Kasumi-1 (cell line): ENCODE measurements at regions not wholly inside any gene's neighbourhood (a gene's known extent, or its start where the extent isn't known, plus 50 kb on each side); places are given as distances from the start of the nearest gene placed in this dataset.

ENCODE experiments used
- DNase-seq, 2 experiments: peaks; one replicate each; lab custom pipeline; 2025; lab: John Stamatoyannopoulos, UW

DNA sequence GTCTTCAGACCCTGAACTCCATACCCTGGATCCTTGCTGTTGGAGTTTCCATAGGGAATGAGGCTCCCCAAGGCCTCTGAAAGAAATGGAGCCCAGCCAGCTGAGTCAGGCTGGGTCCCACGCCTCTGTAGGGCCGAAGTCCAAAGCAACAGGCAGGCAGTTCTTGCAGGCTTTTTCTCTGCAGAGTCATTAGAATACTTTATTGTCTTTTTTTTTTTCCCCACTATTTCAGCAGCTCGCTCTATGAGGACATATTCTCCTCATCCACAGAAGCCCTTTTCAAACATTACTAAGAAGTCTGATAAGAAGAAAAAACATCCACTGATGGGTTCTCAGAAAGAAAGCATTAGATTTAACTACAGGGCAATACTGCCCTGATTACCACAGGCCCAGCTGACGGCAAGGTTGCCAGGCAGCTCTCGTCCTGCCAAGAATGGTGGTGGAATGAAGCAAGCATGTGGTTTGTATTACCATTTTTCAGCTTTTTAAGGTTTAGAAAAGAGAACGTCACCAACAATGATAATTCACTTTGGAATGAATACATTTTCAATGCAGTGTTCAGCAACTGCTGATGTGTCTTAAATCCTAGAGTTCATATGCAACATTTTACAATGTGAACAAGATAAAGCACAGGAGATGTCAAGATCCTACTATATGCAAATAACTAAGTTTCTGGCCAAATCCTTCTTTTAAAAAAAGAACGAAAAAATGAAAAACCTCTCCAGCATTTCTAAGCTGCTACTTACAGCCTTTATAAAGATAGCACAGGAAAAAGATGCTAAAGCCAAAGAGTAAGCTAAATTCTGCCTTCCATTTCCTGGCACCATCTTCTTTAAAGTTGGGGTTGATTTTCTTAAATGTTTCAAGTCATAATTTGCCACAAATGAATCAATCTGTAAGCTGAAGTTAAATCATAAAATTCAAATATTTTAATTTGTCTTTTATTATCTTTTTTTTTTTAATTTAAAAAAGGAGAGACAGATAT is 223.6 kb upstream of the CITED2 start:
- DNase-seq: no peak

DNA sequence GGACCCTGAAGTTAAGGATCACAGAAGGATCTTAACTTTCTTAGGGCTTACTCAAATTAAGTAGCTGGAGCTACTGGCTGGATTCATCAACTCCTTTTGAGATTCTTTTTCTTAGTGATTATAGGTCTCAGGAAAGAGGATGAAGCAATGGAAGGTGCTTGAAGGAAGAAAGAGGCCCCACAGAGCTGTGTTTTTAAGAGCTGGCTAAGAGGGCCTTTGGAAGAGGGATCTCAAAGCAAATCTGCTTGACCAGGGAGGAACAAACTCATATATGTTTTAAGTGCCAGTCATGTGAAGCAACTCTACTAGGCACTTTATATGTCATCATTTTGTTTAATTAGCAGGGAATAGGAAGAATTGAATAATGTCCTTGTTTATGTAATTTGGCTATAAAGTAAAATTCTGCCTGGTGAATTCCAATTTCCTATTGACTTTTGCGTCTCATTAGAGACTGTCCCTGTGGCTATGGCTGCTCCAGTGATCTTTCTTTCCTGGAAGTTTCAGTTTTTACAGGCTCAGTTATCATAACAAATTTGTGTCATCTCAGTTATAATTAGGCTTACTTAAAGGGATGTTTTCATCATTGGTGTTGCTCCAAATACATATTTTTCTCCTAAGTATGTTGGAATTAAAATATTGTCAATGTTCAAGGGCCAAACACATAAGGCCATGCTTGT is 222.8 kb upstream of the CITED2 start:
- no peak for DNase-seq

DNA sequence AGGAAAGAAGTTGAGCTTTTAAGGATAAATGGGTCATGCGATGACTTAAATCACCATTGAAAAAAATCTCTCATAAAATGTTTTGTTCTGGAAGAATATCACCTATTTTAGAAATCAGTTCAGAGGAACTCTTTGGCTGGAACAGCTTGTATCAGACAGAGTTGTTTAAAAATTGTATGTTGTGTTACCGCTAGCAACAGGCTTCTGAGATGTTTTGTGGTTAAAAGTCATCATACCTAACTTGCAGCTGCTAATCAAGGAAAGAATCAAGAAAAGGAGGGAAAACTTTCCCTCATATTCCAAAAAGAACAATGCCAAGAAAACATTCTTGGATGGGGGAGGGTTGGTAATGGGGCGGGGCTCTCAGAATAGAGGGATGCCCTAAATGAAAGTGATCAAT is 220.7 kb upstream of the CITED2 start:
- no peak for DNase-seq

DNA sequence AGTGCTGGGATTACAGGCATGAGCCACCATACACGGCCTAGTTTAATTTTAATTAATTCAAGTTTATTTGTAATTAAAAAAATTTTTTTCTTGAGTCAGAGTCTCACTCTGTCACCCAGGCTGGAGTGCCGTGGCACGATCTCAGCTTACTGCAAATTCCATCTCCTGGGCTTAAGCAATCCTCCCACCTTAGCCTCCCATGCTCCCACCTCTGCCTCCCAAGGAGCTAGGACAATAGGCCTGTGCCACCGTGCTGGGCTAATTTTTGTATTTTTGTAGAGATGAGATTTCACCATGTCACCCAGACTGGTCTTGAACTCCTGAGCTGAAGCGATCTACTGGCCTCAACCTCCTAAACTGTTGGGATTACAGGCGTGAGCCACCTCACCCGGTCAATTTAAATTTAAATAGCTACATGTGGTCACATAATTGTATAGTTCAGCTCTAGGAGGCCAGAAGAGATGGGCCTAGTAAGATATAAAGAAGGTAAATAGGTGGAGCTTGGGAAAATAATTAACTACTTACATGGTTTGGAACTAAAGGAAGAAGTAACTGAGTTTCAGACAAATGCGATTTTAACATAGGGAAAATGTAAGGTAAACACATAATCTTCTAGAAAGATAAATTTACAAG is 220.0 kb upstream of the CITED2 start:
- DNase-seq: no peak

DNA sequence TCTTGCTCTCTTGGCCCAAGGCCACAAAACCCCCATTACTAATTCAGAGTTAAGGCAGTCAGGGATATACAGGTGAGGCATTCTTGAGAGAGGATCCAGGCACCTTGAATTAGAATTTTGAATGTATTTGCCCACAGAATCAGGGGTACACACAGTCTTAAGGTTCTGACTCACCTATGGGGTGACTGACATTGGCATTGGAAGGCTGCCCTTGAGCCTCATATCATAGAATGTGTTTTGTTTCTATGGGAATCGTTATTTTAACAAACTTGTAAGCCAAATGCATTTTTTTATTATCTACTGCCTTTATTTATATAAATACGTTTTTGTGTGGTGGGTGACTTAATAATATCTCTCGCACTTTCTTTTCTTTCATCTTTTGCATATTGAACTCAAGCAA is 218.6 kb upstream of the CITED2 start:
- no peak for DNase-seq

DNA sequence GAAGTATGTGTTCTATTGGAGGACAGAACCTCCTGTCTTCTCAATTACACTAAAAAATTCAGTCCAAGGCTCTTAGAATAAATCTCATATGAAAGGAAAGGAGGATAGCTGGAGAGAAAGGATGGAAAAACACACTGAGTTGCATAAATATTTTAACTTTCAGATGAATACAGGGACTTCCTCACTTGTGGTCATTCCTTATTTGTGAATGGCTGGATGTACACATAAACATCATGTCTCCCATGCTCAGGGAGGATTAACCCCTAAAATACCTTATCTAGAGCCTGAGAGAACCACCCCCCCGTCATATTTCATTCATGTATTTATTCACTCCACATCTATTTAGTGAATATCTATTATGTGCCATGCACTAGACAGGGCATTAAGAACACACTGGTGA is 217.6 kb upstream of the CITED2 start:
- DNase-seq: no peak

DNA sequence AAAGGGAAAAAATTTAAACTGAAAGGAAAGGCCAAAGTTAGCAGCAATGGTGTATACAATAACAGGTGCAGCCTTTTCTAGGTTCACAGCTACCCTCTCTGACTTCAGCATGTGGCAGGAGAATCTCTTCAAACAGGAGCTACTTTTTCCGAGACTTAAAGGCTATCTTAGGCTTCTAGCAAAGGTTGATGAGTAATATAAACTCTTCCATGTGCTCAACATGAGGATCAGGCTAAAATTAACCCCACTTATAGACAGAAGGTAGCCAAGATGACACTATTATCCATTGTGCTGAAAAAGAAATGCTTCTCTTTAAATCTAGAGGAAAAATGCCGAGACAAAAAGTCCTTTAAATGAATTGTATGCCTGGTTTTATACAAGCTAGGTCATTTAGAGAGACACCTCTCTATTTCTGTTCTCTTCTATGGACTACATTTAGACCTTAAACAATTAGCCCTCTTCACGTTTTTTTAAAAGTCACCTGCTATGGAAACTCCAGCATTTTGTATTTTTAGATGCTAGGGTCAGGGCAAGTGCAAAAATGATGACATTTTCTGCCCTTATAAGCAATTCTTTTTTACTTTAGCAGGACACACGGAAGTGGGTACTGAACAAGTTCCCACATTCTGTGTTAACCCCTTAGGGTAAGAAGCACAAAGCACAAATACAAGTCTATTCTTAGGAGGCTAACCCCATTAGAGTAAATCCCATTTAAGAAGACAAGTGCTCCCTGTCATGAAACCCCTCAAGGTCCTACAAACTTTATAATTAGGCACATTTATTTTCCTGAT is 216.8 kb upstream of the CITED2 start:
- DNase-seq: no peak

DNA sequence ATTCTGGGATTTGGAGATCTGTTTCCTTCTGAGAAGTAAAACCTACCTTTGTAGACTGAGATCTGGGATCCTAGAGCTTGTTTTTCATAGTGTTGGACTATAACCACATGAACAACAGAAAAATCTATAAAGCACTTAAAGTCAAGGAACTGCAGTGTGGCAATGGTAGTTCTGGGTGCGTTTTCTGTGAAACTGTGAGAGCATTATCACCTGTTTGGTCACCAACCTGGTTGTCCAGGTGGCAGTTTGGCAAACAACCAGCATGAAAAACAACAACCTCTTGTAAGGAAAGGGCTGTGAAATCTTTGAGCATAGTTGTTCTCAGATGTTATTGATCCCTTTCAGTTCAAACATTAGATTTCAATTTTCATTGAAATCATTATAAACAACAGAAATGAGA is 215.8 kb upstream of the CITED2 start:
- DNase-seq: no peak

DNA sequence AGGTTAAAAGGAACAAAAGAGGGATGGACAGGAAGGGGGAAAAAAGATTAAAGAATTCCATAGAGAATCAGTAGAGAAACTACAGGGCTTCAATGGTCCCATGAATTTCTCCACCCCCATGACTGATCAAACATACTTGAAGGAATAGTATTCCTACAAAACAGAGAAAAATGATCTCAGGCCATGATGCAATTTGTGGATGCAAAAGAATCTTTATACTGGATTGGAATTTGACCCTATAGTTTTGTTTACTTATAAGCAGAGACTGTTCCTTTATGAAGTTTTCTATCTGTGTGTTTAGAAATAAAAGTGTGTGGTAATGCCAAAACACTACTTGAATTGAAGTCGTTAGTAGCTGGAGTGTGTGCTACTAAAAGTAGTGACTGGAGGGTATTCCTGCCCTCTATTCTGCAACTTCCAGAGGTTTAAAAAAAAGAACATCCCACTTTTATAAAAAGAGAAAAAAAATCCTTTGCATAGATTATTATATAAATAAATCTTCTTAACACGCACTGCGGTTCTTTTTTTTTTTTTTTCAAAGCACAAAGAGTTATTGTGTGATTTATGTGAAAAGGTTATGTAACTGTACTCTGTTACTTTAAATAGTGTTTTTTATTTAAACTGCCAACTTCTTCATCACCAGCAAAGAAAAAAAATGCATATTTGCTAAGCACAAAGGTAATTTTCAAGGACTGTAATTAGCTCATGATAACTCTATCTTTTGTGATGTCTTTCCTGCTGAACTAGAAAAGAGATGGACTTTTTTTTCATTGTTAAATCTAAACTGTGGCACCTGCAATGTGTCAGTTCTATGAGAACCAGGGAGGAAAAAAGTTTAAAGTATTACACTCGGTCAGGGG is 214.5 kb upstream of the CITED2 start:
- no peak for DNase-seq

DNA sequence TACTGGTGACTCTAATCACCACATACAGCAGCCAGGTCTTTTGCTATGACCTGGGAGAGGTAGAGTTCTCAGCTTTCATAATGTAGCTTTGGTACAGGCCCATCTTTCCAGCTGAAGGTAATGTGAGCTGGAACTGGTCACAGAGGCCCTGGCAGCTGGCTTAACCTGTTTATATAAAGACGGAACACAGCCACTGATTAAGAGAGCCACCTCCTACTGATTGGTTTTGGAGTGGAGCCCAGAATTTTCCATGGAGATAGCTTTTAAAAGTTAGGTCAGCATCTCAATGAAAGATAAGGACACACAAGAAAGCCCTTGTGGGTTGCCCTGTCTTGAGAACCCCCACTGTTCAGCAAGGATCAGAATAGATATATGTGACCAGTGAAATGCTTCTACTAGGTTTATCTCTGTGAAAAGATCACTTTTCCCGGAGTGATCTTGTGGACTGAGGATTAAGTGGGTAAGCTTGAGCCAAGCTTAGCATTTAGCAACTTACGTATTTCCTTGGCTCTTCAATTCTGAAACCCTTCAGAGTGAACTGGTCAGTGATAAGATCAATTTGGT is 213.7 kb upstream of the CITED2 start:
- no peak for DNase-seq

DNA sequence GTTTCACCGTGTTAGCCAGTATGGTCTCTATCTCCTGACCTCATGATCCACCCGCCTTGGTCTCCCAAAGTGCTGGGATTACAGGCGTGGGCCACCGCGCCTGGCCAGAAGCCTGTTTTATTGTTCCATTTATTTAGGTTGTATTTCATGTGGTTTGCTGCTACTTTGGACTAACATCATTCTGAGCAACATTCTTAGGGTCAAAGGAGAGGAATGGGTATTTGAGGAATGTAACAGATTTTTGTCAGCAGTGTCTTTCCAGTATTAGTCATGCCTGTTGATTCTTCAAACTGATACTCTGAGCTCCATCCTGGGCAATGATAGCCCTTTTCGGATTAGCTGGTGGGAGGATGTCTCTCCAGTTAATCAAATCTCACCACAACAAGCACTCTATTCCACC is 213.0 kb upstream of the CITED2 start:
- DNase-seq: no peak

DNA sequence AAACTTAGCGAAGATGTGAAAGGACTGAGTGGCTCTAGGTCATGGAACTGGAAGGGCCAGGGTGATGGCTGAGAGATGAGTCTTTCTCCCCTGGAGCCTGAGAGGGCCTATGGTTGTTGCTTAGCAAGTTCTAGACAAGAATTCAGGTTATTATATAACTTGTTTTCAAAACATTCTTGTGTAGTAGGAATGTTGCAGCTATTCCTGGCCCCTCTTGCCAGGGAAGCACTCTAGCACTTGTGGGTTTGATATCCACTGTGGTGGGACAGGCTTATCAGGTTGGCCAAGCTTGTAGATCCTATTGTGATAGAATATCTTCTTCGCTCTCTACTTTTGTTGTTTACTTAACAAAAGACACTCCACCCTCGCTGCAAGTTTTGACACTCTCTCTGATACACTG is 211.8 kb upstream of the CITED2 start:
- DNase-seq: no peak

DNA sequence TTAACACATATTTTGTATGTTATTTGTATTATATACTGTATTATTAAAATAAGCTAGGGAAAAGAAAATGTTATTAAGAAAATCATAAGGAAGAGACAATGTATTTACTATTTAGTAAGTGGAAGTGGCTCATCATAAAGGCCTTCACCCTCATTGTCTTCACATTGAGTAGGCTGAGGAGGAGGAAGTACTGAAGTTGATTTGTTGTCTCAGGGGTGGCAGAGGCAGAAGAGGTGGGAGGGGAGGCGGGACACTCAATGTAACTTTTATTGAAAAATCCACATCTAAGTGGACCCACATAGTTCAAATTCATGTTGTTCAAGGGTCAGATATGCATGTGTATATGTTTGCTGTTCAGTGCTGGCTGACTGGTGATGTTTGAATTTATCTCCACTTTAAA is 210.2 kb upstream of the CITED2 start:
- DNase-seq: no peak

DNA sequence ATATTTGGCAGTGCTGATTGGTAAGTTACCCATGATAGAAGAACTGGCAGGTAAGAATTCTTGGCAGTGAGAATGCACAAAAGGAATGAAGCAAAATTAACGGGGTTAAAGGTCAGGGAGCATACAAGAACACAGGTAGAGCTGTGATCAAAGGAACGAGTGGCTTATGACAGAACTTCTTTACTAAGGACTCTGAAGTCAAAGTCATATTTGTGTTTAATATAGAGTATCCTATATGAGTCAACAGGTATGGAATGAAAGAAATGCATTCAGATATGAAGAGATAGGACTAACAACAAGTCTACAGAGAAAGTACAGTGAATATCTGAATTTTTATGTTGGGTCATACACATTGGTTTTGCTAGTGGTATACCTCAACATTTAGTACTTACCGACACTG is 209.0 kb upstream of the CITED2 start:
- no peak for DNase-seq

DNA sequence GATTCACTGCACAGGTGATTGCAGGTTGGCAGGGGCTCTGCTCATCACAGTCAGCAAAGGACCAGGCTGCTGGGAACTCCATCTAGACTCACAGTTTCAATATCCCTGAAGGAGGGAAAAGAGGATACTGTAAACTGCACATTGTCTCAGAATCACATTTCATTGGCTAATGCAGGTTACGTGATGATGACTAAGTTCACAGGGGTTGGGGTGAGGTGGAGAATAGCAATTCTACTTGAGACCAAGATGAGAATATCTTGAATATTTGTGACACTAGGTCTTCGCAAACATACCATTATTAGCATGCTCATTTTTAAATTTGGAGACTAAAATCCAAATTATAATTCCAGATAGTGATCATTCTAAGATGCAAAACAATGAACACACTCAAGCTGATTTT is 208.5 kb upstream of the CITED2 start:
- no peak for DNase-seq

DNA sequence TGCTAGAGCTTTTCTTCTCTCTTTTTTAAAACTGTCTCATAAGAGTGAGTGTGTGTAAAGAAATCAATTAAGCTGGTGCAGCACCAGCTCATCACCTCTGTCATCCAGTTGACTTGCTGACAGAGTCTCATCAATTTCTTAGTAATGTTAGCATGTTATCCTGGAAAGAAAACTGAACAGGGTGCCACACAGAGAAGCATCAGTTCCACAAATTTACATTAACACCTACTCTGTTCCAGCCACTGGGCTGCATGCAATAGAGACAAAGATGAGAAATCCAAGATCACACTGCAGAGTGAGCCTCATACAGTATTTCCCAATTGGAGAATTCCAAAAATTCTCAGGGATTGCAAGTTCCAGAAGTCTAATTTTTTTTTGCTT is 207.0 kb upstream of the CITED2 start:
- DNase-seq: no peak

DNA sequence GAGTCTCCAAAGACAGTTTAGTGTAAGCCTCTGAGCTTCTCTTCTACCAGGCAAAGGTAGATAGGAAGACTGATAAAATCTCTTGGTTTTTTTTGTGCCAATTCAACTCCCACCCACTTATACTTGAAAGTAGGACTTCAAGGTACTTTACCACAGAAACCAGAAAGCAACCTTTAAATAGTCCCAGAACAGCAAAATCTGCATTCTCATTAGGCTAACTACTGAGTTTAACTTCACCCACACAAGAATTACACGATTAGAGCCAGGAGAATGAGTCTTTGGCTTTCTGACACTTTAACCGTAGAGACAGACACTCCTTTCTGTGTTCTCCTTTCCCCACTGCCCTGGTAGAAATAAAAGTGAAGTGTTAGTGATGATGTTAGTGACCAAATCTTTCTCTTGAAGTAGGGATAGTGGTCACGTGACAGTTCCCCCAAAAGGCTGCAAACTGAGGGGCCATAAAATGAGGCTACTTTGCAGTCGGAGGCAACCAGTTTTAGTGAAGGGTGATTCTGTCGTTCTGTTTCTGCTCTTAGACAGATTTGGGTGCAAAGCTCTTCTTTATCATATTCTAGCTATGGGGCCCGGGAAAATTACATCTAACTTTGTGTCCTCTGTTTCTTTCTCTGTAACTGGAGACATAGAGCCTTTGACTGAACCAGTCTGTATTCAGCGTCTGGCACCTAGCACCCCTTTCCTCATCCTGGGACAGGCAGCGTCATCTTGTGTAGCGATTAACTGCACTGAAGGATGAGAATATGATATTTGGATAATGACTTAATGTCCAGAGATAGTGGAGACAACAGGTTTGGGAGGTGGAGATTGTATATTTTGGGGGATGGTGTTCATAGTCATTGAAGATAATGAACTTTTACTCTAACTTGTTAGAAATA is 206.4 kb upstream of the CITED2 start:
- no peak for DNase-seq

DNA sequence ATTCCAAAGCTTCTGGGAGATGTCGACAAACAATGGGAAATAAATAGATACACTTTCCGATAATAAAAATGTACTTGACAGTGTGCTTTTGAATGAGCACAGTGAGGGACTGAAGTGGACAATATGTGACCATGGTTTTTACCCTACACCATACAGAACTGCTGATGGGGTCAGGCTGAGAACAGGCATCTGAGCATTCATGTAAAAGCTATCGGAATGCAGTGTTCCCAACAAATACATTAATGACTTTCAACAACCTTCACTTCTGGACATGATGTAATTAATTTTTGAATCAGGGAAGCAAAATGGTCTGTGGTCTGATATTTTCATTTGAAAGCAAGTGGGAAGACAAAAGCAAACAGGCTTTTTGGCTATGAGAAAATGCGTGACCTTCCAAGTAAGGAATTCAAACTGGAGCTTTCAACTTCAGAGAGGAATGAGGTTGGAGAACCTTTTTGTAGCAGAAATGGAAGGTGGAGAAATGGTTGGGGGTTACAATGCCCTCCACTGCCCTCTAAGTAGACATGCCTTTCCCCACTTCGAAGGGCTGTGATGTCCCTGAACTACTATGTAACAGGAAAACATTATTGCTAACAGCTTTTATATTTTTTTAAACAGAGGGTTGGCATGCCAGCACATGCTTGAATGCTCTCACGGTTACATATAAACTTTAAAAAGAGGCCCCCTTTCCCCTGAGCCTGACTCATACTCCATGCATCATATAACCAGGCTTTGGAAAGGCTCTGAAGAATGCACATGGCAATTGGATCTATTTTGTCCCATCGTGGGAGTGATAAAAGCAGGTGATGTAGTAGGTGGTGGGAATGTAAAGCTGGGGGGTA is 203.5 kb upstream of the CITED2 start:
- DNase-seq: no peak
